ENCODE measurements at regions not wholly inside any gene's neighbourhood (a gene's known extent, or its start where the extent isn't known, plus 50 kb on each side); places are given as distances from the start of the nearest gene placed in this dataset.

- H3K4me2 ChIP-seq (ENCODE audit: control insufficient read depth, extremely low read depth, insufficient read depth, low read depth, low read length) = no peak overlapping the region
- no peak overlapping the region for H3K27ac ChIP-seq (ENCODE audit: control insufficient read depth, insufficient read depth, low read length)
- no peak for TF ChIP-seq CTCF (optimal IDR thresholded peaks at IDR 0.05 in 1 of 3, IDR thresholded peaks at IDR 0.05 in 1 of 3, conservative IDR thresholded peaks at IDR 0.05 in 1 of 3; ENCODE audit: extremely low read depth in 1 of 3, insufficient read depth in 2 of 3, low read length in 3 of 3)
- TF ChIP-seq EZH2 (IDR thresholded peaks at IDR 0.05; ENCODE audit: low read length) = no peak
- H3K4me1 ChIP-seq (ENCODE audit: control insufficient read depth, extremely low read depth, insufficient read depth, low read length) = no peaks in the 10 kb centered on the region
- H3K9ac ChIP-seq (ENCODE audit: control insufficient read depth, extremely low read depth, insufficient read depth, low read length) = no peak overlapping the region
- dilution Hi-C loops (cut with MboI; ENCODE audit: extremely low pct_ligation_motif_present, low sequenced_read_pairs) = no loop called here
- DNase-seq (ENCODE audit: low read depth, low spot score) (no peak), FAIRE-seq (peak; percentile 13)
- no peaks in the 10 kb centered on the region for H4K20me1 ChIP-seq (ENCODE audit: control insufficient read depth, extremely low read depth, insufficient read depth, low read length)
- H3K9me1 ChIP-seq (ENCODE audit: control insufficient read depth, extremely low read depth, insufficient read depth, low read length) = no peaks in the 10 kb centered on the region
- no peaks in the 10 kb centered on the region for H3K27me3 ChIP-seq (ENCODE audit: control insufficient read depth, extremely low read depth, insufficient read depth, low read length)
- H3K36me3 ChIP-seq (ENCODE audit: control insufficient read depth in 2 of 2, extremely low read depth in 1 of 2, insufficient read depth in 2 of 2, low read length in 2 of 2) = no peaks in the 10 kb centered on the region
- no peak overlapping the region for H3K4me3 ChIP-seq (ENCODE audit: control insufficient read depth in 2 of 3, extremely low read depth in 1 of 3, insufficient read depth in 2 of 3, low read depth in 1 of 3, low read length in 3 of 3)
- H3K79me2 ChIP-seq (ENCODE audit: control insufficient read depth, insufficient read depth, low read length) = no peaks in the 10 kb centered on the region
- H3K9me3 ChIP-seq (ENCODE audit: control insufficient read depth, low read depth, low read length) = no peaks in the 10 kb centered on the region
- H2AFZ ChIP-seq (ENCODE audit: control insufficient read depth, low read length) = no peak overlapping the region
These were observed 447.0 kb downstream of the PLK2 start for GRCh38 chr5:58012801-58013315.

GRCh38 chr5:58012102-58012501 lies 447.8 kb downstream of the PLK2 start:
- H3K9me1 ChIP-seq (ENCODE audit: control insufficient read depth, extremely low read depth, insufficient read depth, low read length) = no peaks in the 10 kb centered on the region
- dilution Hi-C loops (cut with MboI; ENCODE audit: extremely low pct_ligation_motif_present, low sequenced_read_pairs) = no loop called here
- FAIRE-seq (peak; percentile 39), DNase-seq (ENCODE audit: low read depth, low spot score) (no peak)
- H3K27me3 ChIP-seq (ENCODE audit: control insufficient read depth, extremely low read depth, insufficient read depth, low read length) = no peaks in the 10 kb centered on the region
- no peak overlapping the region for H3K9ac ChIP-seq (ENCODE audit: control insufficient read depth, extremely low read depth, insufficient read depth, low read length)
- no peak overlapping the region for H3K4me2 ChIP-seq (ENCODE audit: control insufficient read depth, extremely low read depth, insufficient read depth, low read depth, low read length)
- no peaks in the 10 kb centered on the region for H3K79me2 ChIP-seq (ENCODE audit: control insufficient read depth, insufficient read depth, low read length)
- no peak overlapping the region for H3K27ac ChIP-seq (ENCODE audit: control insufficient read depth, insufficient read depth, low read length)
- H3K36me3 ChIP-seq (ENCODE audit: control insufficient read depth in 2 of 2, extremely low read depth in 1 of 2, insufficient read depth in 2 of 2, low read length in 2 of 2) = no peaks in the 10 kb centered on the region
- no peaks in the 10 kb centered on the region for H3K4me1 ChIP-seq (ENCODE audit: control insufficient read depth, extremely low read depth, insufficient read depth, low read length)
- H3K9me3 ChIP-seq (ENCODE audit: control insufficient read depth, low read depth, low read length) = no peaks in the 10 kb centered on the region
- TF ChIP-seq EZH2 (IDR thresholded peaks at IDR 0.05; ENCODE audit: low read length) = no peak
- TF ChIP-seq CTCF (optimal IDR thresholded peaks at IDR 0.05 in 1 of 3, IDR thresholded peaks at IDR 0.05 in 1 of 3, conservative IDR thresholded peaks at IDR 0.05 in 1 of 3; ENCODE audit: extremely low read depth in 1 of 3, insufficient read depth in 2 of 3, low read length in 3 of 3) = no peak
- H4K20me1 ChIP-seq (ENCODE audit: control insufficient read depth, extremely low read depth, insufficient read depth, low read length) = no peaks in the 10 kb centered on the region
- H2AFZ ChIP-seq (ENCODE audit: control insufficient read depth, low read length) = no peak overlapping the region
- H3K4me3 ChIP-seq (ENCODE audit: control insufficient read depth in 2 of 3, extremely low read depth in 1 of 3, insufficient read depth in 2 of 3, low read depth in 1 of 3, low read length in 3 of 3) = no peak overlapping the region
